ENCODE measurements at regions not wholly inside any gene's neighbourhood (a gene's known extent, or its start where the extent isn't known, plus 50 kb on each side); places are given as distances from the start of the nearest gene placed in this dataset.

- Histone ChIP-seq H3K27me3 (ENCODE audit: insufficient read depth, low read length) (no peaks in the 10 kb centered on the region), H3K4me3 (ENCODE audit: low read length) (no peak overlapping the region)
Measured at GRCh38 chr12:58081488-58081887, 140.1 kb downstream of the ATP23 start.

GRCh38 chr12:58082996-58083395, 141.6 kb downstream of the ATP23 start:
- no peaks in the 10 kb centered on the region for H3K4me1 ChIP-seq (ENCODE audit: insufficient read depth, low read length)
- no peaks in the 10 kb centered on the region for H3K9me3 ChIP-seq (ENCODE audit: low read length)
- no peak overlapping the region for H2AFZ ChIP-seq (ENCODE audit: low read depth, low read length)
- no peaks in the 10 kb centered on the region for H3K27me3 ChIP-seq (ENCODE audit: insufficient read depth, low read length)
- no peak overlapping the region for H3K4me3 ChIP-seq (ENCODE audit: low read length)
- H3K36me3 ChIP-seq (ENCODE audit: insufficient read depth, low read length) = no peaks in the 10 kb centered on the region

More at GRCh38 chr12:58081488-58081887, 140.1 kb downstream of the ATP23 start:
- Histone ChIP-seq H3K4me1 (ENCODE audit: insufficient read depth, low read length) (no peaks in the 10 kb centered on the region), H3K36me3 (ENCODE audit: insufficient read depth, low read length) (no peaks in the 10 kb centered on the region), H2AFZ (ENCODE audit: low read depth, low read length) (no peak overlapping the region), H3K9me3 (ENCODE audit: low read length) (no peaks in the 10 kb centered on the region)

- Histone ChIP-seq H3K4me3 (ENCODE audit: low read length) (no peak overlapping the region), H3K27me3 (ENCODE audit: insufficient read depth, low read length) (no peaks in the 10 kb centered on the region), H3K4me1 (ENCODE audit: insufficient read depth, low read length) (no peaks in the 10 kb centered on the region), H2AFZ (ENCODE audit: low read depth, low read length) (no peak overlapping the region), H3K36me3 (ENCODE audit: insufficient read depth, low read length) (no peaks in the 10 kb centered on the region), H3K9me3 (ENCODE audit: low read length) (no peaks in the 10 kb centered on the region)
Measured at GRCh38 chr12:58086006-58086405, 144.6 kb downstream of the ATP23 start.

- Histone ChIP-seq H3K27me3 (ENCODE audit: insufficient read depth, low read length) (no peaks in the 10 kb centered on the region), H3K4me1 (ENCODE audit: insufficient read depth, low read length) (no peaks in the 10 kb centered on the region), H3K9me3 (ENCODE audit: low read length) (no peaks in the 10 kb centered on the region), H3K4me3 (ENCODE audit: low read length) (no peak overlapping the region), H3K36me3 (ENCODE audit: insufficient read depth, low read length) (no peaks in the 10 kb centered on the region), H2AFZ (ENCODE audit: low read depth, low read length) (no peak overlapping the region)
Measured at GRCh38 chr12:58086930-58087329, 145.6 kb downstream of the ATP23 start.

- Histone ChIP-seq H3K9me3 (ENCODE audit: low read length) (no peaks in the 10 kb centered on the region), H3K27me3 (ENCODE audit: insufficient read depth, low read length) (no peaks in the 10 kb centered on the region), H3K4me1 (ENCODE audit: insufficient read depth, low read length) (no peaks in the 10 kb centered on the region), H2AFZ (ENCODE audit: low read depth, low read length) (no peak overlapping the region), H3K4me3 (ENCODE audit: low read length) (no peak overlapping the region), H3K36me3 (ENCODE audit: insufficient read depth, low read length) (no peaks in the 10 kb centered on the region)
Measured at GRCh38 chr12:58087423-58088127, 146.2 kb downstream of the ATP23 start.

GRCh38 chr12:58089588-58089987, 148.2 kb downstream of the ATP23 start:
- Histone ChIP-seq H3K9me3 (ENCODE audit: low read length) (no peaks in the 10 kb centered on the region), H2AFZ (ENCODE audit: low read depth, low read length) (no peak overlapping the region), H3K4me1 (ENCODE audit: insufficient read depth, low read length) (no peaks in the 10 kb centered on the region), H3K27me3 (ENCODE audit: insufficient read depth, low read length) (no peaks in the 10 kb centered on the region), H3K4me3 (ENCODE audit: low read length) (no peak overlapping the region), H3K36me3 (ENCODE audit: insufficient read depth, low read length) (no peaks in the 10 kb centered on the region)

- Histone ChIP-seq H3K4me3 (ENCODE audit: low read length) (no peak overlapping the region), H3K36me3 (ENCODE audit: insufficient read depth, low read length) (no peaks in the 10 kb centered on the region), H3K9me3 (ENCODE audit: low read length) (no peaks in the 10 kb centered on the region), H3K27me3 (ENCODE audit: insufficient read depth, low read length) (no peaks in the 10 kb centered on the region), H2AFZ (ENCODE audit: low read depth, low read length) (no peak overlapping the region), H3K4me1 (ENCODE audit: insufficient read depth, low read length) (no peaks in the 10 kb centered on the region)
Measured at GRCh38 chr12:58090685-58091084, 149.3 kb downstream of the ATP23 start.

- Histone ChIP-seq H3K9me3 (ENCODE audit: low read length) (no peaks in the 10 kb centered on the region), H2AFZ (ENCODE audit: low read depth, low read length) (no peak overlapping the region), H3K4me3 (ENCODE audit: low read length) (no peak overlapping the region), H3K36me3 (ENCODE audit: insufficient read depth, low read length) (no peaks in the 10 kb centered on the region), H3K27me3 (ENCODE audit: insufficient read depth, low read length) (no peaks in the 10 kb centered on the region), H3K4me1 (ENCODE audit: insufficient read depth, low read length) (no peaks in the 10 kb centered on the region)
Measured at GRCh38 chr12:58095002-58095401, 153.6 kb downstream of the ATP23 start.

GRCh38 chr12:58097741-58098140, 156.4 kb downstream of the ATP23 start:
- Histone ChIP-seq H3K9me3 (ENCODE audit: low read length) (no peaks in the 10 kb centered on the region), H3K4me3 (ENCODE audit: low read length) (no peak overlapping the region), H3K4me1 (ENCODE audit: insufficient read depth, low read length) (no peaks in the 10 kb centered on the region), H3K36me3 (ENCODE audit: insufficient read depth, low read length) (no peaks in the 10 kb centered on the region), H2AFZ (ENCODE audit: low read depth, low read length) (no peak overlapping the region), H3K27me3 (ENCODE audit: insufficient read depth, low read length) (no peaks in the 10 kb centered on the region)

- no peaks in the 10 kb centered on the region for H3K27me3 ChIP-seq (ENCODE audit: insufficient read depth, low read length)
- no peak overlapping the region for H3K4me3 ChIP-seq (ENCODE audit: low read length)
- no peaks in the 10 kb centered on the region for H3K9me3 ChIP-seq (ENCODE audit: low read length)
- no peak overlapping the region for H2AFZ ChIP-seq (ENCODE audit: low read depth, low read length)
- H3K36me3 ChIP-seq (ENCODE audit: insufficient read depth, low read length) = no peaks in the 10 kb centered on the region
- no peaks in the 10 kb centered on the region for H3K4me1 ChIP-seq (ENCODE audit: insufficient read depth, low read length)
Measured at GRCh38 chr12:58099476-58099875, 158.1 kb downstream of the ATP23 start.

GRCh38 chr12:58104351-58104755, 163.0 kb downstream of the ATP23 start:
- Histone ChIP-seq H3K4me3 (ENCODE audit: low read length) (no peak overlapping the region), H3K9me3 (ENCODE audit: low read length) (no peaks in the 10 kb centered on the region), H2AFZ (ENCODE audit: low read depth, low read length) (no peak overlapping the region), H3K36me3 (ENCODE audit: insufficient read depth, low read length) (no peaks in the 10 kb centered on the region), H3K4me1 (ENCODE audit: insufficient read depth, low read length) (no peaks in the 10 kb centered on the region), H3K27me3 (ENCODE audit: insufficient read depth, low read length) (no peaks in the 10 kb centered on the region)

GRCh38 chr12:58105225-58106119, 164.1 kb downstream of the ATP23 start:
- H3K36me3 ChIP-seq (ENCODE audit: insufficient read depth, low read length) = no peaks in the 10 kb centered on the region
- no peaks in the 10 kb centered on the region for H3K4me1 ChIP-seq (ENCODE audit: insufficient read depth, low read length)
- no peaks in the 10 kb centered on the region for H3K27me3 ChIP-seq (ENCODE audit: insufficient read depth, low read length)
- H3K9me3 ChIP-seq (ENCODE audit: low read length) = no peaks in the 10 kb centered on the region
- no peak overlapping the region for H3K4me3 ChIP-seq (ENCODE audit: low read length)
- H2AFZ ChIP-seq (ENCODE audit: low read depth, low read length) = no peak overlapping the region

- H3K4me1 ChIP-seq (ENCODE audit: insufficient read depth, low read length) = no peaks in the 10 kb centered on the region
- no peaks in the 10 kb centered on the region for H3K36me3 ChIP-seq (ENCODE audit: insufficient read depth, low read length)
- no peak overlapping the region for H3K4me3 ChIP-seq (ENCODE audit: low read length)
- no peaks in the 10 kb centered on the region for H3K9me3 ChIP-seq (ENCODE audit: low read length)
- no peaks in the 10 kb centered on the region for H3K27me3 ChIP-seq (ENCODE audit: insufficient read depth, low read length)
- no peak overlapping the region for H2AFZ ChIP-seq (ENCODE audit: low read depth, low read length)
Measured at GRCh38 chr12:58106195-58106594, 164.8 kb downstream of the ATP23 start.

Measured in neuron (in vitro differentiated cells).